ENCODE measurements at regions not wholly inside any gene's neighbourhood (a gene's known extent, or its start where the extent isn't known, plus 50 kb on each side); places are given as distances from the start of the nearest gene placed in this dataset.

GRCh38 chr3:95037097-95037496, 974.2 kb downstream of the NSUN3 start:
- Histone ChIP-seq H4K20me1 (ENCODE audit: low read depth, low read length) (no peaks in the 10 kb centered on the region), H3K9me3 (ENCODE audit: insufficient read depth, low read length) (no peaks in the 10 kb centered on the region), H3K4me3 (ENCODE audit: insufficient read depth, low read length, poor library complexity, severe bottlenecking) (no peak overlapping the region), H3K79me2 (ENCODE audit: insufficient read depth, low read length) (no peaks in the 10 kb centered on the region), H3K27ac (ENCODE audit: low read depth, low read length) (no peak overlapping the region), H3K9me2 (replicated peaks; ENCODE audit: insufficient read depth, low read length) (no peaks in the 10 kb centered on the region), H3F3A (ENCODE audit: insufficient read depth) (no peaks in the 10 kb centered on the region), H3K9ac (ENCODE audit: low read length) (no peak overlapping the region), H2AFZ (ENCODE audit: low read depth, low read length, severe bottlenecking) (no peak overlapping the region), H3K36me3 (ENCODE audit: low read length) (no peaks in the 10 kb centered on the region), H3K27me3 (ENCODE audit: low read length) (no peaks in the 10 kb centered on the region), H3K4me2 (ENCODE audit: low read depth, low read length, poor library complexity, severe bottlenecking) (no peak overlapping the region)
- no peak for TF ChIP-seq EZH2phosphoT487 (conservative IDR thresholded peaks at IDR 0.05; ENCODE audit: low read length)
- TF ChIP-seq CTCF (IDR thresholded peaks at IDR 0.05; ENCODE audit: insufficient read depth, low read length, poor library complexity, severe bottlenecking), result no peak

GRCh38 chr3:95037927-95038326, 975.1 kb downstream of the NSUN3 start:
- no peak overlapping the region for H3K4me3 ChIP-seq (ENCODE audit: insufficient read depth, low read length, poor library complexity, severe bottlenecking)

DNA sequence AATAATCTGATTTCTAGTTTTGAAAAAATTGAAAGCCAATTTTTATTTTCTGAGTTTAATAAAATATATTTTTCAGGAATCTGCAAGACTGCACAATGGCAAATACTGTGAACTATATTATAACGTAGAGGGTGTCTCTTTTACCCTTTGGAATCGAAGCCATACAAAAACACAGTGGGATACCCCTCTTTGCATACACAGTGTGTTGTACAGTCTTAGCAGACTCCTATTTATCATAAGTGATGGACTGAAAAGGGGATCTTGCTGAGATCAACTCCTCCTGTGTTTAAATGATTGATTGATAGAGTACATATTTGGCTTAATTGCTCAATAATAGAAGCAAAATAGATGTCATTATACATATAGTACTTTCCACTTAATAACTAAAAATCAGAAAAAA, 981.2 kb downstream of the NSUN3 start:
- TF ChIP-seq EZH2phosphoT487 (conservative IDR thresholded peaks at IDR 0.05; ENCODE audit: low read length), result no peak
- TF ChIP-seq CTCF (IDR thresholded peaks at IDR 0.05; ENCODE audit: insufficient read depth, low read length, poor library complexity, severe bottlenecking), result no peak
- no peaks in the 10 kb centered on the region for H3F3A ChIP-seq (ENCODE audit: insufficient read depth)
- H3K4me3 ChIP-seq (ENCODE audit: insufficient read depth, low read length, poor library complexity, severe bottlenecking), result no peak overlapping the region
- no peaks in the 10 kb centered on the region for H3K9me3 ChIP-seq (ENCODE audit: insufficient read depth, low read length)
- H3K27me3 ChIP-seq (ENCODE audit: low read length), result no peaks in the 10 kb centered on the region
- no peak overlapping the region for H3K4me2 ChIP-seq (ENCODE audit: low read depth, low read length, poor library complexity, severe bottlenecking)
- H3K9me2 ChIP-seq (replicated peaks; ENCODE audit: insufficient read depth, low read length), result no peaks in the 10 kb centered on the region
- H3K36me3 ChIP-seq (ENCODE audit: low read length), result no peaks in the 10 kb centered on the region
- no peaks in the 10 kb centered on the region for H3K79me2 ChIP-seq (ENCODE audit: insufficient read depth, low read length)
- H3K27ac ChIP-seq (ENCODE audit: low read depth, low read length), result no peak overlapping the region
- no peaks in the 10 kb centered on the region for H4K20me1 ChIP-seq (ENCODE audit: low read depth, low read length)
- no peak overlapping the region for H2AFZ ChIP-seq (ENCODE audit: low read depth, low read length, severe bottlenecking)
- no peak overlapping the region for H3K9ac ChIP-seq (ENCODE audit: low read length)

More at GRCh38 chr3:95037927-95038326, 975.1 kb downstream of the NSUN3 start:
- Histone ChIP-seq H3K9me2 (replicated peaks; ENCODE audit: insufficient read depth, low read length) (no peaks in the 10 kb centered on the region), H3K4me2 (ENCODE audit: low read depth, low read length, poor library complexity, severe bottlenecking) (no peak overlapping the region), H3K27ac (ENCODE audit: low read depth, low read length) (no peak overlapping the region), H2AFZ (ENCODE audit: low read depth, low read length, severe bottlenecking) (no peak overlapping the region), H3K9me3 (ENCODE audit: insufficient read depth, low read length) (no peaks in the 10 kb centered on the region), H3K9ac (ENCODE audit: low read length) (no peak overlapping the region), H3F3A (ENCODE audit: insufficient read depth) (no peaks in the 10 kb centered on the region), H3K27me3 (ENCODE audit: low read length) (no peaks in the 10 kb centered on the region), H3K36me3 (ENCODE audit: low read length) (no peaks in the 10 kb centered on the region), H3K79me2 (ENCODE audit: insufficient read depth, low read length) (no peaks in the 10 kb centered on the region), H4K20me1 (ENCODE audit: low read depth, low read length) (no peaks in the 10 kb centered on the region)
- TF ChIP-seq CTCF (IDR thresholded peaks at IDR 0.05; ENCODE audit: insufficient read depth, low read length, poor library complexity, severe bottlenecking), result no peak

GRCh38 chr3:95048564-95048963, 985.7 kb downstream of the NSUN3 start:
- H3F3A ChIP-seq (ENCODE audit: insufficient read depth), result no peaks in the 10 kb centered on the region
- no peaks in the 10 kb centered on the region for H3K27me3 ChIP-seq (ENCODE audit: low read length)
- H2AFZ ChIP-seq (ENCODE audit: low read depth, low read length, severe bottlenecking), result no peak overlapping the region
- H3K9me2 ChIP-seq (replicated peaks; ENCODE audit: insufficient read depth, low read length), result no peaks in the 10 kb centered on the region
- no peaks in the 10 kb centered on the region for H3K36me3 ChIP-seq (ENCODE audit: low read length)
- H4K20me1 ChIP-seq (ENCODE audit: low read depth, low read length), result no peaks in the 10 kb centered on the region
- TF ChIP-seq EZH2phosphoT487 (conservative IDR thresholded peaks at IDR 0.05; ENCODE audit: low read length) (no peak), CTCF (IDR thresholded peaks at IDR 0.05; ENCODE audit: insufficient read depth, low read length, poor library complexity, severe bottlenecking) (no peak)
- no peak overlapping the region for H3K4me3 ChIP-seq (ENCODE audit: insufficient read depth, low read length, poor library complexity, severe bottlenecking)
- H3K79me2 ChIP-seq (ENCODE audit: insufficient read depth, low read length), result no peaks in the 10 kb centered on the region
- no peak overlapping the region for H3K27ac ChIP-seq (ENCODE audit: low read depth, low read length)
- H3K9ac ChIP-seq (ENCODE audit: low read length), result no peak overlapping the region
- H3K9me3 ChIP-seq (ENCODE audit: insufficient read depth, low read length), result no peaks in the 10 kb centered on the region
- H3K4me2 ChIP-seq (ENCODE audit: low read depth, low read length, poor library complexity, severe bottlenecking), result no peak overlapping the region
